Activated B cell treated with CpG ODN at 0.5 μM for 24 hours (primary cell): ENCODE measurements at regions not wholly inside any gene's neighbourhood (a gene's known extent, or its start where the extent isn't known, plus 50 kb on each side); places are given as distances from the start of the nearest gene placed in this dataset.

Experiments used
- ATAC-seq: fragments of 200-7000 bp; cut with Tn5 transposase; one replicate; pipeline ENCODE4 v1.10.0; 2021; ENCODE audit warnings: low read depth, mild to moderate bottlenecking, moderate library complexity
- CTCF ChIA-PET: fragments of 350-600 bp; sonication (Branson Sonifier 250); formaldehyde crosslinking; loops from one replicate; lab custom pipeline; 2021; ENCODE audit warnings: antibody characterized with exemption; lab: Charles Lee
- POLR2A ChIA-PET: fragments of 350-600 bp; sonication (Branson Sonifier 250); formaldehyde crosslinking; loops from one replicate; lab custom pipeline; 2021; ENCODE audit warnings: antibody characterized with exemption; lab: Charles Lee
- DNase-seq: peaks from one replicate; pipeline ENCODE4 v3.0.0; 2022
- H3K27ac Mint-ChIP-seq: one replicate; pipeline ENCODE4 v1.8.0; 2020; ENCODE audit warnings: mixed read lengths
- H3K27me3 Mint-ChIP-seq: one replicate; pipeline ENCODE4 v1.8.0; 2021; ENCODE audit warnings: mixed read lengths
- H3K36me3 Mint-ChIP-seq: one replicate; pipeline ENCODE4 v1.8.0; 2021; ENCODE audit warnings: low read depth, mixed read lengths
- H3K4me1 Mint-ChIP-seq: one replicate; pipeline ENCODE4 v1.8.0; 2021; ENCODE audit warnings: mixed read lengths
- H3K4me3 Mint-ChIP-seq: one replicate; pipeline ENCODE4 v1.8.0; 2020; ENCODE audit warnings: mild to moderate bottlenecking, mixed read lengths
- H3K9me3 Mint-ChIP-seq: one replicate; pipeline ENCODE4 v1.8.0; 2020; ENCODE audit warnings: mixed read lengths
- intact Hi-C: fragments of 100-400 bp; cut with micrococcal nuclease; formaldehyde crosslinking; loops from one replicate; pipeline ENCODE4 v1.15.1; 2024
- TF ChIP-seq, protein P1 (sequence below): fragments of 200-600 bp; IDR thresholded peaks from one replicate; pipeline ENCODE4 v1.8.0; 2022; ENCODE audit warnings: antibody characterized with exemption, mild to moderate bottlenecking

DNA sequence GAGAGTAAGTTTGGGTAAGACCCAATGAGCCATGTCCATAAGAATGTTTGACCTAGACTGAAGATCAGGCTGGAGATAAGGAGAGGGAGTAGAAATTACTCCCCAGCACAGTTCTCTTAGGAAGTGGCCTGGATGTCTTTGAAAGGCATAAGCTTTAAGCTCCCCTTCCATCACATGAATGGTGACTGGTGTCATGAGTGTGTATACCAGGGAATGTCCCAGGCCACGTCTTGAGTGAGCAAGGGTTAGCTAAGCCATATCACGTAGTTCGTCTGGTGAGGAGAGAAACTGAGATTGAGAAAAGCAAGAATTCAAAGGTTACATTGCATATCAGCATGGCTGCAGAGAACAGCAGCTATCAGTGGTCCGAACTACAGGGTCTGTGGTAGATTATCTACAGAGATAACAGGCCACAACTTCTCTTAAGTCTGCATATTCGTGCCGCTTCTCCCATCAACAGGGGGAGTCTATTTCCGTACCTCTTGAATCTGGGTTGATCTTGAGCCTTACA is 60.1 kb upstream of the BMP2 start:
- ChIA-PET POLR2A (no interaction called here), CTCF (no interaction called here)
- intact Hi-C loops: no loop called here
- Mint-ChIP-seq H3K36me3 (no peaks in the 10 kb centered on the region), H3K4me3 (no peak overlapping the region), H3K27ac (no peak overlapping the region), H3K27me3 (no peaks in the 10 kb centered on the region), H3K4me1 (no peaks in the 10 kb centered on the region), H3K9me3 (no peaks in the 10 kb centered on the region)
- ATAC-seq (no peak), DNase-seq (no peak)
- TF ChIP-seq, protein P1, sequence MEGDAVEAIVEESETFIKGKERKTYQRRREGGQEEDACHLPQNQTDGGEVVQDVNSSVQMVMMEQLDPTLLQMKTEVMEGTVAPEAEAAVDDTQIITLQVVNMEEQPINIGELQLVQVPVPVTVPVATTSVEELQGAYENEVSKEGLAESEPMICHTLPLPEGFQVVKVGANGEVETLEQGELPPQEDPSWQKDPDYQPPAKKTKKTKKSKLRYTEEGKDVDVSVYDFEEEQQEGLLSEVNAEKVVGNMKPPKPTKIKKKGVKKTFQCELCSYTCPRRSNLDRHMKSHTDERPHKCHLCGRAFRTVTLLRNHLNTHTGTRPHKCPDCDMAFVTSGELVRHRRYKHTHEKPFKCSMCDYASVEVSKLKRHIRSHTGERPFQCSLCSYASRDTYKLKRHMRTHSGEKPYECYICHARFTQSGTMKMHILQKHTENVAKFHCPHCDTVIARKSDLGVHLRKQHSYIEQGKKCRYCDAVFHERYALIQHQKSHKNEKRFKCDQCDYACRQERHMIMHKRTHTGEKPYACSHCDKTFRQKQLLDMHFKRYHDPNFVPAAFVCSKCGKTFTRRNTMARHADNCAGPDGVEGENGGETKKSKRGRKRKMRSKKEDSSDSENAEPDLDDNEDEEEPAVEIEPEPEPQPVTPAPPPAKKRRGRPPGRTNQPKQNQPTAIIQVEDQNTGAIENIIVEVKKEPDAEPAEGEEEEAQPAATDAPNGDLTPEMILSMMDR: no peak

DNA sequence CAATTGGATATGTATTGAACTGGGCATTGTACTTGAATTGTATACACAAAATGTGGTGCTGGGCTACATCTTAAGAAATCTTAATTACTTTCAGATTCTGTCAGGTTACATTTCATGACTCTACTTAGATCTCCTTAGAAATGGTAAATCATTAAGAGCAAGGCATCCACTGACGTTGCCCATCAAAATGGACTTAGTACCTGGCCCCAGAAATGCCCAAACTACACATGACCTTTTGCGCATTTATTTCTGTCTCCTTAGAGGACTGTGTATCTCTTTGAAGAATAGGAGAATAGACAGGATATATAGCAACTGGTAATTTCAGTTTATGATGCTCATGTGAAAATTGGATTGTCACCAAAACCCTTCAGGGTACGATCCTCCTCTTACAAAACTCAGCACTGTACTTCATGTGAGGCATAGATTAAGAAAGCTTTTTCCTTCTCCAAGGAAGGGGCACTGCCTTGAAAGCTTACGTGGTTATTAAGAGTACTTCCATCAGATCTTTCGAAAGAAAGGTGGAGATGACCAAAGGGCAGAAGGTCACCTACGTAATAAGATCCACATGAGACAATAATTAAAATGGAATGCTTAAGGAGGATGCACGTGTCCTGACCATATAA is 61.4 kb upstream of the BMP2 start:
- Mint-ChIP-seq H3K27ac (no peak overlapping the region), H3K4me1 (no peaks in the 10 kb centered on the region), H3K9me3 (no peaks in the 10 kb centered on the region), H3K4me3 (no peak overlapping the region), H3K27me3 (no peaks in the 10 kb centered on the region), H3K36me3 (no peaks in the 10 kb centered on the region)
- ChIA-PET CTCF (no interaction called here), POLR2A (no interaction called here)
- ATAC-seq: no peak
- DNase-seq: no peak
- TF ChIP-seq, protein P1: no peak
- intact Hi-C loops: no loop called here

DNA sequence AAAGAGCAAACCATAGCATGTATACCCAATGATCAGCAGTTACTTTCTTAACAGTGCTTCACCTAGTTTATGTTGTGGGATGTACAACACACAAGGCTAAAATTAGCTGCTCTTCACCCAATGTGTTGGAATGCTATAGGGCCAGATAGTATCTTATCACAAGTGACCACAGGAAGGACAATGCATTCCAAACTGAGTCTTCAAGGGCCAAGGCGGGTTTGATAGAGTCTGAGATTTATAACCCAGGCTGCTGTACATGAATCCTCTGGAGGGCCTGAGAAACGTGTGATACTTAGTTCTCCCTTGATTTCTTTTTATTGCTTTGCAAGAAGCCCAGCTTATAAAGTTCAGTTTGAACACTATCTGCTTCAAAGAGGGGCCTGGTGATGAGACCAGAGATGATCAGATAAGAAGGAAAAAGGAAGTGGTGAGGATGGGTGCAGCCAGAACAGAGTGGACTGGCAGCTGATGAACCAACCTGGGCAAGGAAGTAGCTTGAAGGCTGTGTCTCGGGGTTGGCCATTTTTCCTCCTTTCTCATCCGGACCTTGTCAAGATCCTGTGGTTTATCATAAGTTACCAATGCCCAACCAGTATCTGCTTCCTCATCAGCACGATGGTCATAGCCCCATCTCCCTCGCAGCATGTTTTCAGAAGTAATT is 62.2 kb upstream of the BMP2 start:
- CTCF ChIA-PET: no interaction called here
- H3K36me3 Mint-ChIP-seq: no peaks in the 10 kb centered on the region
- ATAC-seq: no peak
- POLR2A ChIA-PET: no interaction called here
- TF ChIP-seq, protein P1: no peak
- no peak overlapping the region for H3K4me3 Mint-ChIP-seq
- no peak for DNase-seq
- intact Hi-C loops: no loop called here
- no peak overlapping the region for H3K27ac Mint-ChIP-seq
- no peaks in the 10 kb centered on the region for H3K27me3 Mint-ChIP-seq
- H3K4me1 Mint-ChIP-seq: no peaks in the 10 kb centered on the region
- H3K9me3 Mint-ChIP-seq: no peaks in the 10 kb centered on the region

DNA sequence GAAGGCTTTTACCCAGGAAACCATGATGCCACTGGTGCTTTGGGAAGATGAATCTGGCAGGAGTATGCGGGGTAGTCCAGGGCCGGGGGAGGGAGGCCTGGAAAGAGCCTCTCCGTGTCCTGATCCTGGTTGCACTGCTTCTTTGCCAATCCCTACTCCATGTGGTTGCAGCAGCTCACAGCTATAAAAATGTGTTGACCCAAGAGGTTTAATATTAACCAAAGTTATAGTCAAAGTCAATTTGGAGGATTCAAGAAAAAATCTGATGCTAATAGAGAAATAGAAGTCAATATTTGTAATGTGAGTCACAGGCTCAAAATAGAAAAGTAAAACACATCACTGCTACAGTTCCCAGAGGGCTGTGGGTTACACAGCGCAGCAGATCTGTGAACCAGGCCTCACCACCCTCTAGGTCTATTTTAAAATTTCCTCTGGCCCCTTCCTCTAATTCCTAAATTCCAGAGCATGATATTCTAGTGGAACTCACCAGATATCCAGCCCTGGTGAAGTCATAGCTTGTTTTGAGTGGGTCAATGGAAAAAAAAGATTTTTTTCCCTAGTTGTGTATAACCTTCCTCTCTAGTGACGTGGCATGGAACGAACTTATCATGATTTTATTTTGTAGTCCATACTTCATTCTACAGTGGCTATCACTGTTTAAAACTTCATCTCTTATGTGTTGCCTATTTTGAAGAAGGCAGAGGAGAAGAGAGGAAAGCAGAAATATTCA is 63.2 kb upstream of the BMP2 start:
- H3K4me3 Mint-ChIP-seq: no peak overlapping the region
- H3K4me1 Mint-ChIP-seq: no peaks in the 10 kb centered on the region
- no peaks in the 10 kb centered on the region for H3K27me3 Mint-ChIP-seq
- ChIA-PET POLR2A (no interaction called here), CTCF (no interaction called here)
- ATAC-seq (no peak), DNase-seq (no peak)
- H3K9me3 Mint-ChIP-seq: no peaks in the 10 kb centered on the region
- no peak overlapping the region for H3K27ac Mint-ChIP-seq
- intact Hi-C loops: no loop called here
- TF ChIP-seq, protein P1: no peak
- H3K36me3 Mint-ChIP-seq: no peaks in the 10 kb centered on the region

DNA sequence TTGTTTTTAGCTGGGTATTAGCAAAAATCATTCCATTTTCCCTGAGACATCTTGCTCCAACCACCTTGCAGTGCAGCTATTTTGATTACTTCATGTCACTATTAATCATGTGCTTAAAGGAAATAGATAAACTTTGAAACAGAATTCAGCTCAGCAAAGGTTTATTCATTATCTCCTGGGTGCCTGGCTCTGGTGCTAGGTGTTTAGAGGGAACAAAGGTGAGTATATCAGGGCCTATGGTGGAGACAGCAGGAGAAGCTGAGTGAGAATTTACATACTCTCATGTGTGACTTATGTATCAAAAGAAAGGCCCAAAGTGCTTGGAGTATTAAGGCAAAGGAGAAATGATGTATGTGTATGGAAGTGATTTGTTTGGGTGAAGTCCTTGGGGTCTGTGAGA is 63.8 kb upstream of the BMP2 start:
- Mint-ChIP-seq H3K4me1 (no peaks in the 10 kb centered on the region), H3K4me3 (no peak overlapping the region), H3K36me3 (no peaks in the 10 kb centered on the region), H3K27ac (no peak overlapping the region), H3K9me3 (no peaks in the 10 kb centered on the region), H3K27me3 (no peaks in the 10 kb centered on the region)
- intact Hi-C loops: no loop called here
- POLR2A ChIA-PET: no interaction called here
- DNase-seq (no peak), ATAC-seq (no peak)
- TF ChIP-seq, protein P1: no peak
- CTCF ChIA-PET: no interaction called here
